Keratinocyte (primary cell): ENCODE measurements at regions not wholly inside any gene's neighbourhood (a gene's known extent, or its start where the extent isn't known, plus 50 kb on each side); places are given as distances from the start of the nearest gene placed in this dataset.

Experiments used
- DNase-seq: peaks from one replicate; pipeline ENCODE4 v3.0.0-alpha.2; 2011; ENCODE audit warnings: low read depth, missing footprints, low spot score
- FAIRE-seq: peaks from 2 replicates; lab custom pipeline; 2011; peaks lifted over from hg19 to GRCh38; lab: Jason Lieb, UNC
- H2AFZ ChIP-seq: 2 replicates; pipeline ENCODE4 v1.6.0; 2012; ENCODE audit warnings: low read length, control low read depth, inconsistent platforms; ENCODE audit not compliant: control insufficient read depth
- H3K27ac ChIP-seq: 2 replicates; pipeline ENCODE4 v1.5.1; 2011; ENCODE audit warnings: low read length; ENCODE audit not compliant: control insufficient read depth, insufficient read depth
- H3K27me3 ChIP-seq: 3 replicates; pipeline ENCODE4 v1.6.0; 2011; ENCODE audit warnings: low read length; ENCODE audit not compliant: control insufficient read depth, insufficient read depth; ENCODE audit errors: extremely low read depth
- H3K36me3 ChIP-seq, 2 experiments: 2 replicates in 1 of 2; 3 replicates in 1 of 2; pipeline ENCODE4 v1.5.1; 2011; ENCODE audit warnings: low read length in 2 of 2, mild to moderate bottlenecking in 1 of 2; ENCODE audit not compliant: control insufficient read depth in 2 of 2, insufficient read depth in 2 of 2; ENCODE audit errors: extremely low read depth in 1 of 2
- H3K4me1 ChIP-seq: 3 replicates; pipeline ENCODE4 v1.5.1; 2011; ENCODE audit warnings: low read length; ENCODE audit not compliant: control insufficient read depth, insufficient read depth; ENCODE audit errors: extremely low read depth
- H3K4me2 ChIP-seq: 3 replicates; pipeline ENCODE4 v1.6.0; 2011; ENCODE audit warnings: low read depth, low read length; ENCODE audit not compliant: control insufficient read depth, insufficient read depth; ENCODE audit errors: extremely low read depth
- H3K4me3 ChIP-seq, 3 experiments: fragments of 200-600 bp in 1 of 3; sonication (generic) in 1 of 3; 2 replicates in 2 of 3; 3 replicates in 1 of 3; pipeline ENCODE4 v1.5.1; 2011 to 2016; ENCODE audit warnings: low read length in 3 of 3, mild to moderate bottlenecking in 3 of 3, control low read depth in 2 of 3, inconsistent platforms in 1 of 3, low read depth in 1 of 3, mixed read lengths in 1 of 3, mixed run types in 1 of 3, moderate library complexity in 1 of 3; ENCODE audit not compliant: control insufficient read depth in 2 of 3, insufficient read depth in 2 of 3; ENCODE audit errors: extremely low read depth in 1 of 3
- H3K79me2 ChIP-seq: 2 replicates; pipeline ENCODE4 v1.6.0; 2012; ENCODE audit warnings: low read length; ENCODE audit not compliant: control insufficient read depth, insufficient read depth
- H3K9ac ChIP-seq: 3 replicates; pipeline ENCODE4 v1.6.0; 2011; ENCODE audit warnings: low read length; ENCODE audit not compliant: control insufficient read depth, insufficient read depth; ENCODE audit errors: extremely low read depth
- H3K9me1 ChIP-seq: 3 replicates; pipeline ENCODE4 v1.6.0; 2011; ENCODE audit warnings: low read length; ENCODE audit not compliant: control insufficient read depth, insufficient read depth; ENCODE audit errors: extremely low read depth
- H3K9me3 ChIP-seq: 2 replicates; pipeline ENCODE4 v1.5.1; 2012; ENCODE audit warnings: low read depth, low read length; ENCODE audit not compliant: control insufficient read depth
- H4K20me1 ChIP-seq: 3 replicates; pipeline ENCODE4 v1.6.0; 2011; ENCODE audit warnings: low read length; ENCODE audit not compliant: control insufficient read depth, insufficient read depth; ENCODE audit errors: extremely low read depth
- CTCF ChIP-seq, 3 experiments: IDR thresholded peaks in 1 of 3; conservative IDR thresholded peaks in 1 of 3; optimal IDR thresholded peaks in 1 of 3; 2 replicates in 2 of 3; 3 replicates in 1 of 3; pipeline versions ENCODE3 to v1.5.1; 2011; ENCODE audit warnings: low read length in 3 of 3, mild to moderate bottlenecking in 3 of 3, moderate library complexity in 2 of 3, control low read depth in 1 of 3, inconsistent platforms in 1 of 3; ENCODE audit not compliant: insufficient read depth in 2 of 3; ENCODE audit errors: extremely low read depth in 1 of 3
- EZH2 ChIP-seq: IDR thresholded peaks from one replicate; pipeline ENCODE4 v1.6.1; 2012; ENCODE audit warnings: inconsistent platforms, mild to moderate bottlenecking, low read length, moderate library complexity
- dilution Hi-C: fragments of 300-500 bp; cut with MboI; formaldehyde crosslinking; loops from one replicate; pipeline ENCODE4 v1.7.0; 2020; ENCODE audit warnings: low sequenced_read_pairs; ENCODE audit not compliant: extremely low pct_ligation_motif_present

- H2AFZ ChIP-seq, result no peak overlapping the region
- dilution Hi-C loops, result no loop called here
These were observed 107.4 kb downstream of the PXDC1 start for GRCh38 chr6:3643921-3644738.

GRCh38 chr6:3640868-3641267 lies 110.6 kb downstream of the PXDC1 start:
- DNase-seq (no peak), FAIRE-seq (no peak)
- no peaks in the 10 kb centered on the region for H4K20me1 ChIP-seq
- no peaks in the 10 kb centered on the region for H3K9me3 ChIP-seq
- dilution Hi-C loops, result no loop called here
- no peak overlapping the region for H2AFZ ChIP-seq
- H3K27me3 ChIP-seq, result no peaks in the 10 kb centered on the region
- H3K4me2 ChIP-seq, result no peak overlapping the region
- no peak overlapping the region for H3K4me3 ChIP-seq
- H3K27ac ChIP-seq, result no peak overlapping the region
- H3K4me1 ChIP-seq, result no peaks in the 10 kb centered on the region
- no peaks in the 10 kb centered on the region for H3K9me1 ChIP-seq
- TF ChIP-seq CTCF (optimal IDR thresholded peaks at IDR 0.05 in 1 of 3, IDR thresholded peaks at IDR 0.05 in 1 of 3, conservative IDR thresholded peaks at IDR 0.05 in 1 of 3; ENCODE audit: extremely low read depth in 1 of 3, insufficient read depth in 2 of 3, low read length in 3 of 3), result no peak
- TF ChIP-seq EZH2, result no peak
- H3K36me3 ChIP-seq, result no peaks in the 10 kb centered on the region
- H3K9ac ChIP-seq, result no peak overlapping the region
- no peaks in the 10 kb centered on the region for H3K79me2 ChIP-seq

More at GRCh38 chr6:3643921-3644738, 107.4 kb downstream of the PXDC1 start:
- no peak for FAIRE-seq
- no peak for DNase-seq
- Histone ChIP-seq H3K9me1 (no peaks in the 10 kb centered on the region), H3K36me3 (no peaks in the 10 kb centered on the region), H3K27me3 (peaks cover 6% of the 10 kb centered on the region), H3K4me2 (no peak overlapping the region), H3K4me3 (no peak overlapping the region), H3K9me3 (no peaks in the 10 kb centered on the region), H3K9ac (no peak overlapping the region), H3K79me2 (no peaks in the 10 kb centered on the region), H3K27ac (no peak overlapping the region), H4K20me1 (no peaks in the 10 kb centered on the region), H3K4me1 (no peaks in the 10 kb centered on the region)
- TF ChIP-seq EZH2 (no peak), CTCF (optimal IDR thresholded peaks at IDR 0.05 in 1 of 3, IDR thresholded peaks at IDR 0.05 in 1 of 3, conservative IDR thresholded peaks at IDR 0.05 in 1 of 3; ENCODE audit: extremely low read depth in 1 of 3, insufficient read depth in 2 of 3, low read length in 3 of 3) (no peak)
